K562 (cell line): ENCODE measurements at regions not wholly inside any gene's neighbourhood (a gene's known extent, or its start where the extent isn't known, plus 50 kb on each side); places are given as distances from the start of the nearest gene placed in this dataset.

Experiments used
- ATAC-seq: fragments of 200-7000 bp; cut with Tn5 transposase; 3 replicates; pipeline ENCODE4 v1.9.1; 2020; ENCODE audit warnings: moderate library complexity
- BruUV-seq: library from RNA; stranded (reverse); fragments of 400-500 nt; replicated peaks from 2 replicates; lab custom pipeline; 2021; lab: Mats Ljungman, UMichigan
- CTCF ChIA-PET: fragments of 300-600 bp; formaldehyde crosslinking; extraction: SDS; loops from one replicate; lab custom pipeline; 2021; ENCODE audit warnings: low intra/inter-chr PET ratio; lab: Yijun Ruan, JAX
- POLR2A ChIA-PET: fragments of 300-600, 350-650 bp; sonication (Branson Sonifier 250); formaldehyde crosslinking; extraction: SDS; loops from one replicate; lab custom pipeline; 2021; ENCODE audit warnings: antibody characterized with exemption, inconsistent platforms; lab: Yijun Ruan, JAX
- DNase-seq, 4 experiments: peaks; one replicate each; pipeline versions ENCODE4 v3.0.0 to v3.0.0-alpha.2; 2011 to 2018; ENCODE audit warnings: low spot score in 3 of 4, mixed read lengths in 3 of 4; ENCODE audit errors: extremely low read depth in 1 of 4
- FAIRE-seq: peaks from 2 replicates; lab custom pipeline; 2011; peaks lifted over from hg19 to GRCh38; lab: Jason Lieb, UNC
- H2AFZ ChIP-seq: 2 replicates; pipeline ENCODE4 v1.6.0; 2011; ENCODE audit warnings: low read depth, low read length, control low read depth, inconsistent platforms
- H3K27ac ChIP-seq: fragments of 200-600 bp; 3 replicates; pipeline ENCODE4 v1.8.0; 2011; ENCODE audit warnings: low read depth, mild to moderate bottlenecking, control low read depth, inconsistent platforms, low read length, moderate library complexity, mixed read lengths; ENCODE audit errors: extremely low read depth
- H3K27me3 ChIP-seq, 2 experiments: fragments of 300-600 bp in 1 of 2; 2 replicates in 1 of 2; 3 replicates in 1 of 2; pipeline versions ENCODE4 v1.6.0 to v1.8.0; 2011; ENCODE audit warnings: inconsistent platforms in 2 of 2, low read length in 2 of 2, mild to moderate bottlenecking in 1 of 2, mixed read lengths in 1 of 2, moderate library complexity in 1 of 2; ENCODE audit not compliant: control insufficient read depth in 2 of 2, insufficient read depth in 2 of 2
- H3K36me3 ChIP-seq: fragments of 300-600 bp; 3 replicates; pipeline ENCODE4 v1.8.0; 2011; ENCODE audit warnings: mild to moderate bottlenecking, low read length, inconsistent platforms; ENCODE audit not compliant: control insufficient read depth, insufficient read depth
- H3K4me1 ChIP-seq, 2 experiments: fragments of 200-600 bp in 1 of 2; replicated peaks in 1 of 2; 2 replicates in 1 of 2; 3 replicates in 1 of 2; pipeline versions ENCODE4 v1.5.1 to v1.8.0; 2011; ENCODE audit warnings: inconsistent platforms in 2 of 2, low read length in 2 of 2, mild to moderate bottlenecking in 1 of 2, mixed read lengths in 1 of 2, moderate library complexity in 1 of 2; ENCODE audit not compliant: control insufficient read depth in 2 of 2, insufficient read depth in 2 of 2
- H3K4me2 ChIP-seq: 2 replicates; pipeline ENCODE4 v1.6.1; 2011; ENCODE audit warnings: low read length, control low read depth, inconsistent platforms, mixed read lengths; ENCODE audit not compliant: insufficient read depth
- H3K4me3 ChIP-seq: fragments of 200-600 bp; sonication (generic), shearing (Covaris generic); 2 replicates; pipeline ENCODE4 v1.5.1; 2016; ENCODE audit warnings: control low read depth, inconsistent platforms
- H3K79me2 ChIP-seq: fragments of 200-600 bp; 3 replicates; pipeline ENCODE4 v1.8.0; 2011; ENCODE audit warnings: low read length, inconsistent platforms; ENCODE audit not compliant: control insufficient read depth, insufficient read depth
- H3K9ac ChIP-seq, 2 experiments: 2 replicates each; pipeline versions ENCODE4 v1.6.0 to v1.6.1; 2011; ENCODE audit warnings: low read depth in 2 of 2, low read length in 2 of 2, control low read depth in 1 of 2, inconsistent platforms in 1 of 2, mild to moderate bottlenecking in 1 of 2, mixed read lengths in 1 of 2; ENCODE audit not compliant: insufficient read depth in 1 of 2
- H3K9me1 ChIP-seq: one replicate; pipeline ENCODE4 v1.6.0; 2011; ENCODE audit warnings: inconsistent platforms, mild to moderate bottlenecking, low read length, moderate library complexity; ENCODE audit not compliant: control insufficient read depth, insufficient read depth
- H3K9me3 ChIP-seq: replicated peaks from 2 replicates; pipeline ENCODE4 v1.5.1; 2011; ENCODE audit warnings: low read depth, low read length, inconsistent platforms; ENCODE audit not compliant: control insufficient read depth, insufficient read depth
- H4K20me1 ChIP-seq: replicated peaks from 2 replicates; pipeline ENCODE4 v1.6.1; 2011; ENCODE audit warnings: low read length, inconsistent platforms, mixed read lengths; ENCODE audit not compliant: control insufficient read depth, insufficient read depth
- DDX20 ChIP-seq: fragments of 450-650 bp; IDR thresholded peaks from 2 replicates; pipeline ENCODE4 v1.6.1; 2016; ENCODE audit warnings: missing genetic modification characterization, low read depth, mild to moderate bottlenecking, missing compliant biosample characterization, moderate library complexity
- HIVEP1 ChIP-seq: fragments of 250-450 bp; sonication (Bioruptor Pico); IDR thresholded peaks from 2 replicates; pipeline ENCODE4 v1.4.0; 2020; ENCODE audit warnings: mild to moderate bottlenecking
- MXI1 ChIP-seq: IDR thresholded peaks from 2 replicates; pipeline ENCODE4 v1.6.1; 2011; ENCODE audit warnings: low read depth, mild to moderate bottlenecking, improper control_type of control experiment, low read length
- POU5F1 ChIP-seq: fragments of 150-350 bp; IDR thresholded peaks from 2 replicates; pipeline ENCODE4 v1.6.1; 2014; ENCODE audit warnings: borderline replicate concordance, low read length, low read depth, mild to moderate bottlenecking; ENCODE audit not compliant: partially characterized antibody
- ZNF143 ChIP-seq: sonication (generic); formaldehyde crosslinking; IDR thresholded peaks from 2 replicates; pipeline ENCODE4 v1.9.0; 2022; ENCODE audit warnings: mild to moderate bottlenecking, missing genetic modification reagents
- WGBS: fragments of 100-300 bp; shearing (Covaris generic); methylation state at CpG from one replicate; pipeline ENCODE4 v1.1.6; 2016; ENCODE audit warnings: low coverage, mixed read lengths; ENCODE audit not compliant: insufficient coverage; ENCODE audit errors: missing lambda C conversion rate; 5-methylcytosine and 5-hydroxymethylcytosine counted together
- in situ Hi-C: fragments of 300-500 bp; cut with MboI; formaldehyde crosslinking; loops from 4 replicates; pipeline ENCODE4 v1.15.0; 2018; ENCODE audit warnings: inconsistent platforms, mixed read lengths
- intact Hi-C: fragments of 100-400 bp; cut with micrococcal nuclease; formaldehyde crosslinking; loops from 2 replicates; pipeline ENCODE4 v1.14.2; 2022
- TF ChIP-seq, protein P1 (sequence below): fragments of 450-650 bp; IDR thresholded peaks from 2 replicates; pipeline ENCODE4 v1.6.1; 2016; ENCODE audit warnings: antibody characterized with exemption
- TF ChIP-seq, protein P2 (sequence below), 2 experiments: fragments of 450-650 bp in 1 of 2; sonication (generic) in 1 of 2; formaldehyde crosslinking; conservative IDR thresholded peaks; 2 replicates each; pipeline versions ENCODE4 v1.4.0 to v1.8.1; 2020 to 2022; ENCODE audit warnings: mild to moderate bottlenecking in 1 of 2, missing genetic modification reagents in 1 of 2
- TF ChIP-seq, protein P3 (sequence below): IDR thresholded peaks from 2 replicates; pipeline ENCODE4 v1.6.1; 2014; ENCODE audit warnings: antibody characterized with exemption
- TF ChIP-seq, protein P4 (sequence below): sonication (generic); formaldehyde crosslinking; IDR thresholded peaks from 2 replicates; pipeline ENCODE4 v1.8.1; 2022; ENCODE audit warnings: missing genetic modification reagents

DNA sequence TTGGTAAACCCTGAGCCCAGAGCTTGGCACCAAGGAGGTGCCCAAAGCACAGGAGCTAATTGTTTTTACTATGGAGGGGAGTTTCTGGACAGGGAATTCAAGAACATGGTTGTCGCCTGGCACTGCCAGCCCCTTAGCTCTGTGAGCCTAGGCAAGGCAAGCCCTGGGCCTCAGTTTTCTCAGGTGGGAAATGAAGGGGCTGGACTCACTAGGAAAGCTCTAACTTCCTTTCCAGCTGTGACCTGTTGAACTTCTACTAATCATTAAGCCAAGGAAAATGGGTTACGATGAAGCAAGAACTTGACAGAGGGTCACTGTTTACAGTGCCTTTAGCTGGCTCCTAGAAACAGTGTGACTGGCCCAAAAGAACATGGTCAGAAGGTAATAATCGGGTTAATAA, 277.2 kb downstream of the SHQ1 start:
- Histone ChIP-seq H3K9ac (no peak overlapping the region), H3K4me3 (no peak overlapping the region), H3K4me2 (no peak overlapping the region), H4K20me1 (no peaks in the 10 kb centered on the region), H3K27me3 (no peaks in the 10 kb centered on the region), H2AFZ (no peak overlapping the region), H3K4me1 (peaks cover 0 to under 1% of the 10 kb centered on the region in 2 experiments; a peak in 2 of 5 replicates)
- no TSS peak for BruUV-seq
- in situ Hi-C loops (no loop called here), intact Hi-C loops (no loop called here)
- POLR2A ChIA-PET, result interaction anchor here (0.6 to 1.2 kb wide), 2 partner anchors 12 to 162 kb away, joined by 3 to 4 read pairs; no protein-coding TSS in a partner anchor
- FAIRE-seq, result no peak
- TF ChIP-seq, protein P1, sequence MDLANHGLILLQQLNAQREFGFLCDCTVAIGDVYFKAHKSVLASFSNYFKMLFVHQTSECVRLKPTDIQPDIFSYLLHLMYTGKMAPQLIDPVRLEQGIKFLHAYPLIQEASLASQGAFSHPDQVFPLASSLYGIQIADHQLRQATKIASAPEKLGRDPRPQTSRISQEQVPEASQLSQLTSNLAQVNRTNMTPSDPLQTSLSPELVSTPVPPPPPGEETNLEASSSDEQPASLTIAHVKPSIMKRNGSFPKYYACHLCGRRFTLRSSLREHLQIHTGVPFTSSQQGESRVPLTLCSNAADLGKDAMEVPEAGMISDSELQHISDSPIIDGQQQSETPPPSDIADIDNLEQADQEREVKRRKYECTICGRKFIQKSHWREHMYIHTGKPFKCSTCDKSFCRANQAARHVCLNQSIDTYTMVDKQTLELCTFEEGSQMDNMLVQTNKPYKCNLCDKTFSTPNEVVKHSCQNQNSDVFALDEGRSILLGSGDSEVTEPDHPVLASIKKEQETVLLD, result no peak
- TF ChIP-seq HIVEP1, result no peak
- TF ChIP-seq, protein P2, sequence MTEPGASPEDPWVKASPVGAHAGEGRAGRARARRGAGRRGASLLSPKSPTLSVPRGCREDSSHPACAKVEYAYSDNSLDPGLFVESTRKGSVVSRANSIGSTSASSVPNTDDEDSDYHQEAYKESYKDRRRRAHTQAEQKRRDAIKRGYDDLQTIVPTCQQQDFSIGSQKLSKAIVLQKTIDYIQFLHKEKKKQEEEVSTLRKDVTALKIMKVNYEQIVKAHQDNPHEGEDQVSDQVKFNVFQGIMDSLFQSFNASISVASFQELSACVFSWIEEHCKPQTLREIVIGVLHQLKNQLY (CRISPR knock-in tag; conservative IDR thresholded peaks at IDR 0.05), result no peak
- TF ChIP-seq MXI1, result no peak
- TF ChIP-seq, protein P3, sequence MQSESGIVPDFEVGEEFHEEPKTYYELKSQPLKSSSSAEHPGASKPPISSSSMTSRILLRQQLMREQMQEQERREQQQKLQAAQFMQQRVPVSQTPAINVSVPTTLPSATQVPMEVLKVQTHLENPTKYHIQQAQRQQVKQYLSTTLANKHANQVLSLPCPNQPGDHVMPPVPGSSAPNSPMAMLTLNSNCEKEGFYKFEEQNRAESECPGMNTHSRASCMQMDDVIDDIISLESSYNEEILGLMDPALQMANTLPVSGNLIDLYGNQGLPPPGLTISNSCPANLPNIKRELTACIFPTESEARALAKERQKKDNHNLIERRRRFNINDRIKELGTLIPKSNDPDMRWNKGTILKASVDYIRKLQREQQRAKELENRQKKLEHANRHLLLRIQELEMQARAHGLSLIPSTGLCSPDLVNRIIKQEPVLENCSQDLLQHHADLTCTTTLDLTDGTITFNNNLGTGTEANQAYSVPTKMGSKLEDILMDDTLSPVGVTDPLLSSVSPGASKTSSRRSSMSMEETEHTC, result no peak
- no peak for TF ChIP-seq DDX20 (tag)
- TF ChIP-seq, protein P4, sequence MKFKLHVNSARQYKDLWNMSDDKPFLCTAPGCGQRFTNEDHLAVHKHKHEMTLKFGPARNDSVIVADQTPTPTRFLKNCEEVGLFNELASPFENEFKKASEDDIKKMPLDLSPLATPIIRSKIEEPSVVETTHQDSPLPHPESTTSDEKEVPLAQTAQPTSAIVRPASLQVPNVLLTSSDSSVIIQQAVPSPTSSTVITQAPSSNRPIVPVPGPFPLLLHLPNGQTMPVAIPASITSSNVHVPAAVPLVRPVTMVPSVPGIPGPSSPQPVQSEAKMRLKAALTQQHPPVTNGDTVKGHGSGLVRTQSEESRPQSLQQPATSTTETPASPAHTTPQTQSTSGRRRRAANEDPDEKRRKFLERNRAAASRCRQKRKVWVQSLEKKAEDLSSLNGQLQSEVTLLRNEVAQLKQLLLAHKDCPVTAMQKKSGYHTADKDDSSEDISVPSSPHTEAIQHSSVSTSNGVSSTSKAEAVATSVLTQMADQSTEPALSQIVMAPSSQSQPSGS, result no peak
- no peak for TF ChIP-seq ZNF143 (CRISPR knock-in tag)
- no peak for TF ChIP-seq POU5F1
- TF ChIP-seq, all 486 proteins: peak for 0
- CTCF ChIA-PET, result no interaction called here
- no peak for DNase-seq
- no peaks in the 10 kb centered on the region for H3K79me2 ChIP-seq
- no peak overlapping the region for H3K27ac ChIP-seq
- H3K36me3 ChIP-seq, result no peaks in the 10 kb centered on the region
- no peak for ATAC-seq
- H3K9me1 ChIP-seq, result no peaks in the 10 kb centered on the region
- WGBS, result 62% methylated on average over 2 of the region's 3 CpGs
- H3K9me3 ChIP-seq, result no peaks in the 10 kb centered on the region
